OCI-LY3 (cell line): ENCODE measurements at regions not wholly inside any gene's neighbourhood (a gene's known extent, or its start where the extent isn't known, plus 50 kb on each side); places are given as distances from the start of the nearest gene placed in this dataset.
A peak's percentile ranks its signal among the peaks of the same experiment; 100 is the strongest.
"Not testable (repeated sequence)": the region's sequence is repeated elsewhere in the genome, so short reads cannot be mapped to it uniquely, and the experiment has no call there.

ENCODE experiments used
- H2AFZ ChIP-seq: fragments of 200-600, 300-600 bp; shearing (Covaris generic); 2 replicates; pipeline ENCODE4 v1.6.0; 2014; ENCODE audit warnings: antibody characterized with exemption, low read depth, low read length
- H3K27ac ChIP-seq: fragments of 200-600, 300-600 bp; sonication (generic); 2 replicates; pipeline ENCODE4 v1.5.1; 2014; ENCODE audit warnings: mild to moderate bottlenecking, low read length, moderate library complexity, mixed read lengths
- H3K27me3 ChIP-seq: fragments of 200-600, 300-600 bp; sonication (generic); 2 replicates; pipeline ENCODE4 v1.6.1; 2014; ENCODE audit warnings: low read depth, low read length, mixed read lengths
- H3K36me3 ChIP-seq: fragments of 200-600, 300-600 bp; sonication (generic); replicated peaks from 2 replicates; pipeline ENCODE3; 2014; ENCODE audit warnings: low read depth, low read length, mixed read lengths
- H3K4me1 ChIP-seq: fragments of 300-600, 200-600 bp; sonication (generic); 2 replicates; pipeline ENCODE4 v1.6.1; 2014; ENCODE audit warnings: low read length, mixed read lengths
- H3K4me2 ChIP-seq: fragments of 200-600, 300-600 bp; sonication (generic); 2 replicates; pipeline ENCODE4 v1.6.1; 2014; ENCODE audit warnings: low read length, mixed read lengths
- H3K4me3 ChIP-seq: fragments of 300-600, 200-600 bp; sonication (generic); 2 replicates; pipeline ENCODE4 v1.5.1; 2014; ENCODE audit warnings: antibody characterized with exemption, mild to moderate bottlenecking, low read length, moderate library complexity
- H3K79me2 ChIP-seq: fragments of 300-600, 200-600 bp; shearing (Covaris generic); 2 replicates; pipeline ENCODE4 v1.6.1; 2014; ENCODE audit warnings: mild to moderate bottlenecking, low read length, mixed read lengths
- H3K9ac ChIP-seq: fragments of 300-600, 200-600 bp; shearing (Covaris generic); 2 replicates; pipeline ENCODE4 v1.6.0; 2014; ENCODE audit warnings: mild to moderate bottlenecking, low read length, moderate library complexity
- H3K9me3 ChIP-seq: fragments of 200-600, 300-600 bp; shearing (Covaris generic); 2 replicates; pipeline ENCODE4 v1.6.1; 2014; ENCODE audit warnings: low read length, mixed read lengths; ENCODE audit not compliant: insufficient read depth
- H4K20me1 ChIP-seq: fragments of 200-600, 300-600 bp; sonication (generic); 2 replicates; pipeline ENCODE4 v1.6.1; 2016; ENCODE audit warnings: low read length, mixed read lengths; ENCODE audit not compliant: insufficient read depth
- CTCF ChIP-seq: fragments of 200-600, 300-600 bp; sonication (generic); IDR thresholded peaks from 2 replicates; pipeline ENCODE4 v1.5.1; 2014; ENCODE audit warnings: antibody characterized with exemption, low read length, low read depth
- EZH2phosphoT487 ChIP-seq: fragments of 200-600 bp; shearing (Covaris generic); IDR thresholded peaks from 2 replicates; pipeline ENCODE4 v1.6.1; 2018; ENCODE audit warnings: antibody characterized with exemption, mixed run types, low read depth

- H3K27me3 ChIP-seq, H2AFZ ChIP-seq, H4K20me1 ChIP-seq, H3K36me3 ChIP-seq, H3K9me3 ChIP-seq: not testable (repeated sequence)
- peaks cover 35% of the 10 kb centered on the region for H3K79me2 ChIP-seq
- H3K9ac ChIP-seq: peak overlapping the region; percentile 89
- peak overlapping the region; percentile 87 for H3K27ac ChIP-seq
- peaks cover 22% of the 10 kb centered on the region for H3K4me1 ChIP-seq
- peak overlapping the region; percentile 87 for H3K4me3 ChIP-seq
- peak overlapping the region; percentile 87 for H3K4me2 ChIP-seq
Measured at GRCh38 chr14:105746800-105747502, 220.6 kb downstream of the TMEM121 start.

GRCh38 chr14:105747503-105748203 is 221.3 kb downstream of the TMEM121 start:
- H3K9ac ChIP-seq: peak overlapping the region; percentile 89
- peak overlapping the region; percentile 87 for H3K4me2 ChIP-seq
- H4K20me1 ChIP-seq, H2AFZ ChIP-seq, H3K36me3 ChIP-seq, H3K27me3 ChIP-seq, H3K9me3 ChIP-seq: not testable (repeated sequence)
- peaks cover 28% of the 10 kb centered on the region for H3K79me2 ChIP-seq
- H3K4me1 ChIP-seq: peaks cover 22% of the 10 kb centered on the region
- peak overlapping the region; percentile 87 for H3K4me3 ChIP-seq
- H3K27ac ChIP-seq: peak overlapping the region; percentile 87

GRCh38 chr14:105748204-105748578 is 221.8 kb downstream of the TMEM121 start:
- H3K9ac ChIP-seq: peak overlapping the region; percentile 89
- H2AFZ ChIP-seq: no peak overlapping the region
- H3K9me3 ChIP-seq: no peaks in the 10 kb centered on the region
- peak overlapping the region; percentile 87 for H3K27ac ChIP-seq
- H3K27me3 ChIP-seq: no peaks in the 10 kb centered on the region
- H3K36me3 ChIP-seq: no peaks in the 10 kb centered on the region
- H3K4me2 ChIP-seq: peak overlapping the region; percentile 87
- H3K4me3 ChIP-seq: peak overlapping the region; percentile 87
- TF ChIP-seq EZH2phosphoT487 (no peak), CTCF (no peak)
- peaks cover 23% of the 10 kb centered on the region for H3K79me2 ChIP-seq
- peaks cover 2% of the 10 kb centered on the region; the same call in 1 of the 2 replicates for H4K20me1 ChIP-seq
- H3K4me1 ChIP-seq: peaks cover 22% of the 10 kb centered on the region

GRCh38 chr14:105748710-105749109 is 222.3 kb downstream of the TMEM121 start:
- Histone ChIP-seq H3K4me1 (peaks cover 22% of the 10 kb centered on the region), H3K4me2 (peak overlapping the region; percentile 87), H3K9ac (peak overlapping the region; percentile 89), H3K79me2 (peaks cover 23% of the 10 kb centered on the region), H3K27ac (peak overlapping the region; percentile 87), H3K4me3 (peak overlapping the region; percentile 87)
- H3K36me3 ChIP-seq, H2AFZ ChIP-seq, H4K20me1 ChIP-seq, H3K27me3 ChIP-seq, H3K9me3 ChIP-seq: not testable (repeated sequence)

- Histone ChIP-seq H3K79me2 (peaks cover 23% of the 10 kb centered on the region), H3K4me1 (peaks cover 22% of the 10 kb centered on the region)
- H2AFZ ChIP-seq, H3K9me3 ChIP-seq, H3K4me3 ChIP-seq, H4K20me1 ChIP-seq, H3K9ac ChIP-seq, H3K27me3 ChIP-seq, H3K4me2 ChIP-seq, H3K27ac ChIP-seq, H3K36me3 ChIP-seq: not testable (repeated sequence)
Measured at GRCh38 chr14:105749870-105750541, 223.6 kb downstream of the TMEM121 start.

GRCh38 chr14:105751291-105751751 is 224.9 kb downstream of the TMEM121 start:
- not testable (repeated sequence) for H3K9me3 ChIP-seq, H3K36me3 ChIP-seq, H3K4me3 ChIP-seq, H4K20me1 ChIP-seq, H3K27ac ChIP-seq, H3K9ac ChIP-seq, H3K27me3 ChIP-seq, H3K4me2 ChIP-seq, H2AFZ ChIP-seq
- Histone ChIP-seq H3K79me2 (peaks cover 23% of the 10 kb centered on the region), H3K4me1 (peaks cover 22% of the 10 kb centered on the region)

- not testable (repeated sequence) for H3K4me2 ChIP-seq, H2AFZ ChIP-seq, H3K36me3 ChIP-seq, H3K4me3 ChIP-seq, H4K20me1 ChIP-seq, H3K9ac ChIP-seq, H3K27me3 ChIP-seq, H3K9me3 ChIP-seq, H3K27ac ChIP-seq
- H3K79me2 ChIP-seq: peaks cover 20% of the 10 kb centered on the region
- H3K4me1 ChIP-seq: peaks cover 23% of the 10 kb centered on the region
Measured at GRCh38 chr14:105752420-105752819, 226.0 kb downstream of the TMEM121 start.
